HUES64 (cell line): ENCODE measurements at regions not wholly inside any gene's neighbourhood (a gene's known extent, or its start where the extent isn't known, plus 50 kb on each side); places are given as distances from the start of the nearest gene placed in this dataset.

Source experiments
- H3K27ac ChIP-seq: 2 replicates; pipeline ENCODE4 v1.7.0; 2013; ENCODE audit warnings: low read depth, low read length, inconsistent platforms
- H3K27me3 ChIP-seq: 2 replicates; pipeline ENCODE4 v1.6.1; 2013; ENCODE audit warnings: mild to moderate bottlenecking, low read length; ENCODE audit not compliant: insufficient read depth
- H3K36me3 ChIP-seq: 2 replicates; pipeline ENCODE4 v1.6.1; 2013; ENCODE audit warnings: mild to moderate bottlenecking, low read length; ENCODE audit not compliant: insufficient read depth
- H3K4me1 ChIP-seq: 2 replicates; pipeline ENCODE4 v1.6.1; 2013; ENCODE audit warnings: mild to moderate bottlenecking, low read length, moderate library complexity; ENCODE audit not compliant: insufficient read depth
- H3K4me3 ChIP-seq: 2 replicates; pipeline ENCODE4 v1.5.1; 2013; ENCODE audit warnings: mild to moderate bottlenecking, low read length, moderate library complexity
- H3K9ac ChIP-seq: 2 replicates; pipeline ENCODE4 v1.6.1; 2013; ENCODE audit warnings: mild to moderate bottlenecking, low read depth, low read length
- H3K9me3 ChIP-seq: 2 replicates; pipeline ENCODE4 v1.6.1; 2013; ENCODE audit warnings: low read depth, low read length; ENCODE audit not compliant: insufficient read depth
- WGBS: fragments of 150-250, 120-280 bp; methylation state at CpG from one replicate; pipeline ENCODE4 v1.1.7; 2013; ENCODE audit warnings: missing lambda C conversion rate; 5-methylcytosine and 5-hydroxymethylcytosine counted together

GRCh38 chr9:135248721-135249120 is 161.3 kb downstream of the OLFM1 start:
- H3K4me3 ChIP-seq, result no peak overlapping the region

GRCh38 chr9:135249191-135249590 is 161.7 kb downstream of the OLFM1 start:
- Histone ChIP-seq H3K9me3 (no peaks in the 10 kb centered on the region), H3K36me3 (no peaks in the 10 kb centered on the region), H3K27me3 (0 out of 2 replicates have a peak, but pooled peaks cover 2% of the 10 kb centered on the region), H3K4me3 (no peak overlapping the region), H3K9ac (no peak overlapping the region), H3K27ac (no peak overlapping the region), H3K4me1 (peaks cover 5% of the 10 kb centered on the region; the same call in 1 of the 2 replicates)
- 91% methylated on average over 9 of the region's 9 CpGs for WGBS

More at GRCh38 chr9:135248721-135249120, 161.3 kb downstream of the OLFM1 start:
- WGBS, result 96% methylated on average over 11 of the region's 12 CpGs
- Histone ChIP-seq H3K9ac (no peak overlapping the region), H3K27ac (no peak overlapping the region), H3K9me3 (no peaks in the 10 kb centered on the region), H3K36me3 (no peaks in the 10 kb centered on the region), H3K4me1 (peaks cover 5% of the 10 kb centered on the region; the same call in 1 of the 2 replicates), H3K27me3 (no peaks in the 10 kb centered on the region)

- no peak overlapping the region for H3K27ac ChIP-seq
- 93% methylated on average over 8 of the region's 8 CpGs for WGBS
- 0 out of 2 replicates have a peak, but pooled peaks cover 4% of the 10 kb centered on the region for H3K27me3 ChIP-seq
- H3K9me3 ChIP-seq, result no peaks in the 10 kb centered on the region
- H3K9ac ChIP-seq, result no peak overlapping the region
- H3K36me3 ChIP-seq, result no peaks in the 10 kb centered on the region
- peaks cover 5% of the 10 kb centered on the region; the same call in 1 of the 2 replicates for H3K4me1 ChIP-seq
- H3K4me3 ChIP-seq, result no peak overlapping the region
Measured at GRCh38 chr9:135249711-135250110, 162.2 kb downstream of the OLFM1 start.

- no peak overlapping the region for H3K9ac ChIP-seq
- H3K4me1 ChIP-seq, result peaks cover 9% of the 10 kb centered on the region; the same call in 1 of the 2 replicates
- H3K36me3 ChIP-seq, result no peaks in the 10 kb centered on the region
- WGBS, result 95% methylated on average over 6 of the region's 6 CpGs
- no peaks in the 10 kb centered on the region for H3K9me3 ChIP-seq
- 0 out of 2 replicates have a peak, but pooled peaks cover 4% of the 10 kb centered on the region for H3K27me3 ChIP-seq
- H3K4me3 ChIP-seq, result no peak overlapping the region
- H3K27ac ChIP-seq, result no peak overlapping the region
Measured at GRCh38 chr9:135251331-135251761, 163.9 kb downstream of the OLFM1 start.

- Histone ChIP-seq H3K4me3 (no peak overlapping the region), H3K9me3 (no peaks in the 10 kb centered on the region), H3K4me1 (peaks cover 9% of the 10 kb centered on the region; the same call in 1 of the 2 replicates), H3K27ac (no peak overlapping the region), H3K9ac (no peak overlapping the region), H3K27me3 (0 out of 2 replicates have a peak, but pooled peaks cover 4% of the 10 kb centered on the region), H3K36me3 (no peaks in the 10 kb centered on the region)
- WGBS, result 93% methylated on average over 30 of the region's 30 CpGs
Measured at GRCh38 chr9:135251996-135252760, 164.7 kb downstream of the OLFM1 start.

GRCh38 chr9:135252980-135253304 is 165.5 kb downstream of the OLFM1 start:
- H3K4me3 ChIP-seq, result no peak overlapping the region
- H3K27ac ChIP-seq, result 0 out of 2 replicates have a peak overlapping the region, but pooled peaks have one; percentile 5
- H3K36me3 ChIP-seq, result no peaks in the 10 kb centered on the region
- H3K9ac ChIP-seq, result no peak overlapping the region
- H3K9me3 ChIP-seq, result no peaks in the 10 kb centered on the region
- 69% methylated on average over 9 of the region's 9 CpGs for WGBS
- 0 out of 2 replicates have a peak, but pooled peaks cover 4% of the 10 kb centered on the region for H3K27me3 ChIP-seq
- H3K4me1 ChIP-seq, result peaks cover 9% of the 10 kb centered on the region; the same call in 1 of the 2 replicates

GRCh38 chr9:135253305-135254004 is 166.0 kb downstream of the OLFM1 start:
- Histone ChIP-seq H3K27me3 (0 out of 2 replicates have a peak, but pooled peaks cover 4% of the 10 kb centered on the region), H3K27ac (0 out of 2 replicates have a peak overlapping the region, but pooled peaks have one; percentile 5), H3K9me3 (no peaks in the 10 kb centered on the region), H3K9ac (no peak overlapping the region), H3K4me1 (peaks cover 9% of the 10 kb centered on the region; the same call in 1 of the 2 replicates), H3K4me3 (no peak overlapping the region), H3K36me3 (no peaks in the 10 kb centered on the region)
- WGBS, result 20% methylated on average over 30 of the region's 31 CpGs

- no peaks in the 10 kb centered on the region for H3K9me3 ChIP-seq
- H3K36me3 ChIP-seq, result no peaks in the 10 kb centered on the region
- 93% methylated on average over 25 of the region's 25 CpGs for WGBS
- peaks cover 9% of the 10 kb centered on the region; the same call in 1 of the 2 replicates for H3K4me1 ChIP-seq
- H3K27me3 ChIP-seq, result 0 out of 2 replicates have a peak, but pooled peaks cover 4% of the 10 kb centered on the region
- no peak overlapping the region for H3K27ac ChIP-seq
- no peak overlapping the region for H3K4me3 ChIP-seq
- H3K9ac ChIP-seq, result no peak overlapping the region
Measured at GRCh38 chr9:135254176-135255032, 166.9 kb downstream of the OLFM1 start.

GRCh38 chr9:135255033-135255840 is 167.8 kb downstream of the OLFM1 start:
- H3K4me3 ChIP-seq, result no peak overlapping the region
- no peak overlapping the region for H3K27ac ChIP-seq
- no peaks in the 10 kb centered on the region for H3K9me3 ChIP-seq
- no peak overlapping the region for H3K9ac ChIP-seq
- WGBS, result 74% methylated on average over 23 of the region's 23 CpGs
- H3K36me3 ChIP-seq, result no peaks in the 10 kb centered on the region
- peaks cover 9% of the 10 kb centered on the region; the same call in 1 of the 2 replicates for H3K4me1 ChIP-seq
- 0 out of 2 replicates have a peak, but pooled peaks cover 4% of the 10 kb centered on the region for H3K27me3 ChIP-seq
